Nephron progenitor cell (in vitro differentiated cells): ENCODE measurements at regions not wholly inside any gene's neighbourhood (a gene's known extent, or its start where the extent isn't known, plus 50 kb on each side); places are given as distances from the start of the nearest gene placed in this dataset.
"Not testable (repeated sequence)": the region's sequence is repeated elsewhere in the genome, so short reads cannot be mapped to it uniquely, and the experiment has no call there.

ENCODE experiments used
- DNase-seq: peaks from one replicate; pipeline ENCODE4 v3.0.0; 2021
- H3K27ac Mint-ChIP-seq: 2 replicates; pipeline ENCODE4 v1.8.0; 2021; ENCODE audit warnings: mild to moderate bottlenecking, moderate library complexity, mixed read lengths
- H3K27me3 Mint-ChIP-seq: 2 replicates; pipeline ENCODE4 v1.8.0; 2021; ENCODE audit warnings: mild to moderate bottlenecking, low read depth, mixed read lengths; ENCODE audit not compliant: poor library complexity
- H3K36me3 Mint-ChIP-seq: 2 replicates; pipeline ENCODE4 v1.8.0; 2021; ENCODE audit warnings: low read depth, mixed read lengths
- H3K4me1 Mint-ChIP-seq: 2 replicates; pipeline ENCODE4 v1.8.0; 2021; ENCODE audit warnings: mixed read lengths
- H3K4me3 Mint-ChIP-seq: 2 replicates; pipeline ENCODE4 v1.8.0; 2021; ENCODE audit warnings: mild to moderate bottlenecking, moderate library complexity, mixed read lengths
- H3K9me3 Mint-ChIP-seq: 2 replicates; pipeline ENCODE4 v1.8.0; 2021; ENCODE audit warnings: mild to moderate bottlenecking, moderate library complexity, mixed read lengths
- TF ChIP-seq, protein P1 (sequence below): fragments of 200-600 bp; sonication (generic); IDR thresholded peaks from 2 replicates; pipeline ENCODE4 v1.5.0; 2021; ENCODE audit warnings: antibody characterized with exemption

GRCh38 chrX:16320765-16321355, 153.6 kb downstream of the MAGEB17 start:
- no peaks in the 10 kb centered on the region for H3K27me3 Mint-ChIP-seq
- TF ChIP-seq, protein P1, sequence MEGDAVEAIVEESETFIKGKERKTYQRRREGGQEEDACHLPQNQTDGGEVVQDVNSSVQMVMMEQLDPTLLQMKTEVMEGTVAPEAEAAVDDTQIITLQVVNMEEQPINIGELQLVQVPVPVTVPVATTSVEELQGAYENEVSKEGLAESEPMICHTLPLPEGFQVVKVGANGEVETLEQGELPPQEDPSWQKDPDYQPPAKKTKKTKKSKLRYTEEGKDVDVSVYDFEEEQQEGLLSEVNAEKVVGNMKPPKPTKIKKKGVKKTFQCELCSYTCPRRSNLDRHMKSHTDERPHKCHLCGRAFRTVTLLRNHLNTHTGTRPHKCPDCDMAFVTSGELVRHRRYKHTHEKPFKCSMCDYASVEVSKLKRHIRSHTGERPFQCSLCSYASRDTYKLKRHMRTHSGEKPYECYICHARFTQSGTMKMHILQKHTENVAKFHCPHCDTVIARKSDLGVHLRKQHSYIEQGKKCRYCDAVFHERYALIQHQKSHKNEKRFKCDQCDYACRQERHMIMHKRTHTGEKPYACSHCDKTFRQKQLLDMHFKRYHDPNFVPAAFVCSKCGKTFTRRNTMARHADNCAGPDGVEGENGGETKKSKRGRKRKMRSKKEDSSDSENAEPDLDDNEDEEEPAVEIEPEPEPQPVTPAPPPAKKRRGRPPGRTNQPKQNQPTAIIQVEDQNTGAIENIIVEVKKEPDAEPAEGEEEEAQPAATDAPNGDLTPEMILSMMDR, result no peak
- DNase-seq, result no peak
- H3K27ac Mint-ChIP-seq, result no peak overlapping the region
- peaks cover 8% of the 10 kb centered on the region for H3K36me3 Mint-ChIP-seq
- peaks cover 32% of the 10 kb centered on the region for H3K9me3 Mint-ChIP-seq
- no peaks in the 10 kb centered on the region for H3K4me1 Mint-ChIP-seq
- H3K4me3 Mint-ChIP-seq, result no peak overlapping the region

DNA sequence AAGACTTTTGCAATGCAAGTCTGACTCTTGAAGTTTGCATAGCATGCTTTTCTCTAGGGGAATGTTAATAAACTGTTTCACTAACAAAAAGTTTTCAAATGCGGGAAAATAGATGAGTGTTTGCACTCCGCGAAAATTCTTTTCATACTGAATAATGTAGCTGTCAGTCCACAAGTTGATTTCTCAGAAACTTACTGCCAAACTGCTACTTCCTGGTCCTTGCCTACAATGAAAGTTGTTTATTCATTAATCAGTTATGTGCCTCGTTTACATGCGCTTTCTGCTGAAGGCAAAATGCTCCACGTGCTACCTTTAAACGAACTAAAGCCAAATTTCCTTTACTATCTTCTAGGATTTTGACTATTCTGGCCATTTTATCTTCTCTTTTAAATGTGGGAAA, 166.2 kb downstream of the MAGEB17 start:
- Mint-ChIP-seq H3K4me1 (no peaks in the 10 kb centered on the region), H3K27ac (no peak overlapping the region), H3K27me3 (no peaks in the 10 kb centered on the region), H3K4me3 (no peak overlapping the region), H3K9me3 (no peaks in the 10 kb centered on the region), H3K36me3 (no peaks in the 10 kb centered on the region)
- TF ChIP-seq, protein P1, result no peak
- DNase-seq, result no peak

DNA sequence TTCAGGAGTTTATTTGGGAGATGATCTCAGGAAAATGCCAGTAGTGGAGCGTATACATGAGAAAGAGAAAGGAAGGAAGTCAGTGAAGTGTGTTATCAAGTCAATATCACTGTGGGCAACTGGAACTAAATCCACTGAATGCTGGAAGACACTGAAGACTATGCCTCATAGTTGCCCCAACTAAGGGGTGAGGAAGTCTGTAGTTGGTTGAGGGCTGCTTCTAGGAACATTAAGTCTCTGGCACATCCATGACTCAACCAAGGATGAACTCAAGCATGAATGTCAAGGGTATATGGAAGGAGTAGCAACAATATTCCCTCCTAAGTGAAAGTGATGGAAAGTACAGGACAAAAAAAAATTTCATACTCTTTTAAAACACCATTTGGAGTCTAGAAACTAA, 167.9 kb downstream of the MAGEB17 start:
- H3K4me3 Mint-ChIP-seq, result no peak overlapping the region
- H3K9me3 Mint-ChIP-seq, result peaks cover 3% of the 10 kb centered on the region
- no peaks in the 10 kb centered on the region for H3K36me3 Mint-ChIP-seq
- no peaks in the 10 kb centered on the region for H3K27me3 Mint-ChIP-seq
- TF ChIP-seq, protein P1, result no peak
- no peaks in the 10 kb centered on the region for H3K4me1 Mint-ChIP-seq
- no peak for DNase-seq
- no peak overlapping the region for H3K27ac Mint-ChIP-seq

- no peaks in the 10 kb centered on the region for H3K27me3 Mint-ChIP-seq
- DNase-seq, result no peak
- TF ChIP-seq, protein P1, result no peak
- no peaks in the 10 kb centered on the region for H3K4me1 Mint-ChIP-seq
- H3K4me3 Mint-ChIP-seq, result no peak overlapping the region
- no peak overlapping the region for H3K27ac Mint-ChIP-seq
- H3K9me3 Mint-ChIP-seq, result peaks cover 12% of the 10 kb centered on the region
- no peaks in the 10 kb centered on the region for H3K36me3 Mint-ChIP-seq
Measured at GRCh38 chrX:16347968-16348670, 180.8 kb downstream of the MAGEB17 start.

- no peak overlapping the region for H3K4me3 Mint-ChIP-seq
- peaks cover 26% of the 10 kb centered on the region for H3K9me3 Mint-ChIP-seq
- TF ChIP-seq, protein P1, result no peak
- H3K27ac Mint-ChIP-seq, result no peak overlapping the region
- peaks cover 4% of the 10 kb centered on the region for H3K27me3 Mint-ChIP-seq
- H3K4me1 Mint-ChIP-seq, result no peaks in the 10 kb centered on the region
- peaks cover 8% of the 10 kb centered on the region for H3K36me3 Mint-ChIP-seq
- no peak for DNase-seq
Measured at GRCh38 chrX:16357902-16358301, 190.6 kb downstream of the MAGEB17 start.

DNA sequence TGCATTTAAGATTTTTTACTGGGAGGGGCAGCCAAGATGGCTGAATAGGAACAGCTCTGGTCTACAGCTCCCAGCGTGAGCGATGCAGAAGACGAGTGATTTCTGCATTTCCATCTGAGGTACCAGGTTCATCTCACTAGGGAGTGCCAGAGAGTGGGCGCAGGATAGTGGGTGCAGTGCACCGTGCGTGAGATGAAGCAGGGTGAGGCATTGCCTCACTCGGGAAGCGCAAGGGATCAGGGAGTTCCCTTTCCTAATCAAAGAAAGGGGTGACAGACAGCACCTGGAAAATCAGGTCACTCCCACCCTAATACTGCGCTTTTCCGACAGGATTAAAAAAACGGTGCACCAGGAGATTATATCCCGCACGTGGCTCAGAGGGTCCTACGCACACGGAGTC, 192.8 kb downstream of the MAGEB17 start:
- H3K27ac Mint-ChIP-seq, H3K27me3 Mint-ChIP-seq, H3K36me3 Mint-ChIP-seq, DNase-seq, H3K4me1 Mint-ChIP-seq, H3K4me3 Mint-ChIP-seq: not testable (repeated sequence)
- H3K9me3 Mint-ChIP-seq, result peaks cover 29% of the 10 kb centered on the region
